Stomach (tissue), 8 donors: ENCODE measurements at regions not wholly inside any gene's neighbourhood (a gene's known extent, or its start where the extent isn't known, plus 50 kb on each side); places are given as distances from the start of the nearest gene placed in this dataset.
"Not testable (repeated sequence)": the region's sequence is repeated elsewhere in the genome, so short reads cannot be mapped to it uniquely, and the experiment has no call there.

ENCODE experiments used
- DNase-seq, 2 donors: peaks; one replicate each; pipeline versions ENCODE4 v3.0.0 to v3.0.0-alpha.2; 2013 to 2019
- H3K27ac ChIP-seq, 5 donors: fragments of 200-600 bp in 4 of 5; sonication (generic) in 4 of 5; one replicate each; pipeline ENCODE4 v1.5.1; 2013 to 2019; ENCODE audit warnings: mild to moderate bottlenecking in 1 of 5, moderate library complexity in 1 of 5
- H3K27me3 ChIP-seq, 3 donors: fragments of 200-600 bp; sonication (generic); one replicate each; pipeline ENCODE4 v1.5.1; 2017 to 2019; ENCODE audit warnings: mixed run types in 1 of 3
- H3K36me3 ChIP-seq, 4 donors: fragments of 200-600 bp; sonication (generic); 1 replicate in 3 of 4; 2 replicates in 1 of 4; pipeline ENCODE4 v1.5.1; 2016 to 2019
- H3K4me1 ChIP-seq, 4 donors: fragments of 200-600 bp; sonication (generic); one replicate each; pipeline ENCODE4 v1.5.1; 2016 to 2019
- H3K4me3 ChIP-seq, 4 donors: fragments of 200-600 bp; sonication (generic) in 3 of 4; one replicate each; pipeline ENCODE4 v1.5.1; 2016 to 2019; ENCODE audit warnings: mild to moderate bottlenecking in 1 of 4
- H3K9me3 ChIP-seq, 4 donors: fragments of 200-600 bp; sonication (generic); one replicate each; pipeline ENCODE4 v1.5.1; 2016 to 2019
- EP300 ChIP-seq: sonication (generic); formaldehyde crosslinking; IDR thresholded peaks from one replicate; pipeline ENCODE4 v1.6.1; 2017; ENCODE audit warnings: antibody characterized with exemption
- POLR2A ChIP-seq, 4 donors: fragments of 450-650 bp; IDR thresholded peaks; one replicate each; pipeline ENCODE4 v1.6.1; 2016; ENCODE audit warnings: antibody characterized with exemption in 4 of 4, control low read depth in 2 of 4, mild to moderate bottlenecking in 1 of 4, moderate library complexity in 1 of 4
- POLR2AphosphoS5 ChIP-seq, 3 donors: sonication (generic); formaldehyde crosslinking; IDR thresholded peaks; one replicate each; pipeline ENCODE4 v1.6.1; 2016; ENCODE audit warnings: antibody characterized with exemption in 3 of 3
- WGBS, 5 donors: extraction: QIAGEN DNeasy Blood & Tissue Kit in 3 of 5; methylation state at CpG; one replicate each; pipeline versions ENCODE4 v1.1.5 to v1.1.7; 2013 to 2018; 5-methylcytosine and 5-hydroxymethylcytosine counted together
- intact Hi-C: fragments of 100-400 bp; cut with DNase I; formaldehyde crosslinking; loops from one replicate; pipeline ENCODE4 v1.15.1; 2023; ENCODE audit warnings: low total_unique reads
- TF ChIP-seq, protein P1 (sequence below), 7 experiments: fragments of 450-650 bp in 4 of 7; fragments of 200-600 bp in 3 of 7; sonication (generic) in 3 of 7; IDR thresholded peaks; one replicate each; pipeline ENCODE4 v1.5.1; 2016 to 2019; ENCODE audit warnings: antibody characterized with exemption in 7 of 7, control low read depth in 2 of 7, mild to moderate bottlenecking in 1 of 7
- donor health status: healthy with polysubstance abuse.
- donor health status: Bipolar disorder and iron deficiency.
- donor health status: healthy.

DNA sequence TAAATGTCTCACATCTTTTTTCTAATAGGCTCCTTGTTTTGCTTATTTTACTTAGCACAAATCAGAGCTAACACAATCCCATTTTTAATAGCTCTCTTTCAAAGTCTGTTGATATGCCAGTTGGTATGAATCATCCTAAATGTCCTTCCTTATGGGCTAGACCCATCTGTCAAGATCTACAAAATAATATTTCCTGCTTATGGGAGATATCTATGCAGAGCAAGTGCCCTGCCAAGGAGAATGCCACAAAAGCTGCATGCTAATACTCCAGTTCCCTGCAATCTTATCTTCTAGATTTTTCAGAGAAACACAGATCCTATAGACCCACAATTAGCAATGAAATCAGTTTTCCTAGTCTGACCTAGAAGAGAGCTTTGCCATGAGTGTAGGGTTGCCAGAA lies 230.8 kb upstream of the NPVF start:
- intact Hi-C loops: no loop called here
- H3K36me3 ChIP-seq: no peaks in the 10 kb centered on the region
- no peak overlapping the region for H3K4me3 ChIP-seq
- no peak for DNase-seq
- peaks cover 9 to 37% (median 15%) of the 10 kb centered on the region in 4 donors for H3K4me1 ChIP-seq
- H3K27me3 ChIP-seq: no peaks in the 10 kb centered on the region
- no peaks in the 10 kb centered on the region for H3K9me3 ChIP-seq
- no peak overlapping the region for H3K27ac ChIP-seq
- TF ChIP-seq POLR2AphosphoS5 (IDR thresholded peaks at IDR 0.05) (no peak), EP300 (no peak), POLR2A (IDR thresholded peaks at IDR 0.05) (no peak)
- TF ChIP-seq, protein P1, sequence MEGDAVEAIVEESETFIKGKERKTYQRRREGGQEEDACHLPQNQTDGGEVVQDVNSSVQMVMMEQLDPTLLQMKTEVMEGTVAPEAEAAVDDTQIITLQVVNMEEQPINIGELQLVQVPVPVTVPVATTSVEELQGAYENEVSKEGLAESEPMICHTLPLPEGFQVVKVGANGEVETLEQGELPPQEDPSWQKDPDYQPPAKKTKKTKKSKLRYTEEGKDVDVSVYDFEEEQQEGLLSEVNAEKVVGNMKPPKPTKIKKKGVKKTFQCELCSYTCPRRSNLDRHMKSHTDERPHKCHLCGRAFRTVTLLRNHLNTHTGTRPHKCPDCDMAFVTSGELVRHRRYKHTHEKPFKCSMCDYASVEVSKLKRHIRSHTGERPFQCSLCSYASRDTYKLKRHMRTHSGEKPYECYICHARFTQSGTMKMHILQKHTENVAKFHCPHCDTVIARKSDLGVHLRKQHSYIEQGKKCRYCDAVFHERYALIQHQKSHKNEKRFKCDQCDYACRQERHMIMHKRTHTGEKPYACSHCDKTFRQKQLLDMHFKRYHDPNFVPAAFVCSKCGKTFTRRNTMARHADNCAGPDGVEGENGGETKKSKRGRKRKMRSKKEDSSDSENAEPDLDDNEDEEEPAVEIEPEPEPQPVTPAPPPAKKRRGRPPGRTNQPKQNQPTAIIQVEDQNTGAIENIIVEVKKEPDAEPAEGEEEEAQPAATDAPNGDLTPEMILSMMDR (IDR thresholded peaks at IDR 0.05): no peak

GRCh38 chr7:25460433-25460832 lies 232.1 kb upstream of the NPVF start:
- WGBS, 5 donors: 60 to 64% (median 61%) methylated on average over 5 of the region's 5 CpGs
- no peak overlapping the region for H3K4me3 ChIP-seq
- no peaks in the 10 kb centered on the region for H3K9me3 ChIP-seq
- DNase-seq: no peak
- intact Hi-C loops: no loop called here
- TF ChIP-seq, protein P1 (IDR thresholded peaks at IDR 0.05): no peak
- no peak for TF ChIP-seq POLR2AphosphoS5 (IDR thresholded peaks at IDR 0.05)
- no peak for TF ChIP-seq EP300
- no peak for TF ChIP-seq POLR2A (IDR thresholded peaks at IDR 0.05)
- H3K27me3 ChIP-seq: no peaks in the 10 kb centered on the region
- no peak overlapping the region for H3K27ac ChIP-seq
- peaks cover 5 to 25% (median 13%) of the 10 kb centered on the region in 4 donors for H3K4me1 ChIP-seq
- H3K36me3 ChIP-seq: no peaks in the 10 kb centered on the region

DNA sequence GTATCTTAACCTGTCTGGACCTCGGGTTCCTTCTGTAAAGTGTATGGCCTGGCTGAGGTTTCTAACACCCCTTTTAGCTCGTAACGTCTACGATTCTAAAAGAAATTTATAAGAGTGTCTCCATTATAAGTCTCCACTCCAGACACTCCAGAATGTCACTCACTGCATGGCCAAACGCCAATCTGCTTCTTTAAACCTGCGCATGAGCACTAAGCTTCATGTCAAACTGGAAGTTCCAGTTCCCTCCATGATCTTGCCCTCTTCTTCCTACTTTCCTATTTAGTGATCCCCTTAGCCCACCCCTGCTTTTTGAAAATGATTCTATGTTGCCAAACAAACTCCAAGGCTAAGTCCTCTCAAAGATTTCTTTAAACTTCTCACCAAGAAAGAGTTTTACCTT lies 241.4 kb upstream of the NPVF start:
- TF ChIP-seq EP300 (no peak), POLR2A (IDR thresholded peaks at IDR 0.05) (no peak), POLR2AphosphoS5 (IDR thresholded peaks at IDR 0.05) (no peak)
- TF ChIP-seq, protein P1 (IDR thresholded peaks at IDR 0.05): no peak
- 82 to 87% (median 83%) methylated on average over 6 of the region's 6 CpGs for WGBS, 5 donors

DNA sequence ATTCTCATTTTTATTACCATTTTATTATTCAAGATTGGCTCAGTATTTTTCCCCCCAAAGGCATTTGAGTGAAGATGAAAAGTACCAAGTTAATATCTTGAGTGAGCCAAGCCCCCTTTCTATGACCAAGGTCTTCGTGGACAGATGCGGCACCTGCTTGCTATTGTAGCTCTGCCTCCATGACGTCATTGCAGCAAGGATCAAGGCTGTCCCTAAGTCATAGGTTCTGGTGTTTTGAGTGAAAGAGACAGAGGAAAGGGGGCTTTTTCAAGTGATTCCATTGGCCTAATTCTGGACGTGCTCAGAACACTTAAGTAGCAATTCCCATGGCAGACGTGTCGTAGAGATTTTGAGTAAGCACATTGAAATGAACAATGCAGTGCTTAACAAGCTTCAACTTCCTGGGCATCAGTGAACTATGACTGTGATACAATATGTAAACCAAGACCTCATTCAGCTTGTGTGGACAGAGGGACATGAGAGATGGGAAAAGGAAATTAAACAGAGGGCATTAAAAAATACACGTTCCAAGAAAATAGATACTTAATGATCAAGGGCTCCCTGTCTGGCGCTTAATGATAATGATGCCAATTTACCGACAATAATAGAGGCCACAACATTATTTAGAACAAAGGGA lies 248.7 kb upstream of the NPVF start:
- intact Hi-C loops: no loop called here
- Histone ChIP-seq H3K27me3 (no peaks in the 10 kb centered on the region), H3K4me1 (no peaks in the 10 kb centered on the region), H3K27ac (no peak overlapping the region), H3K9me3 (no peaks in the 10 kb centered on the region), H3K36me3 (no peaks in the 10 kb centered on the region), H3K4me3 (no peak overlapping the region)
- 81 to 89% (median 85%) methylated on average over 9 of the region's 9 CpGs for WGBS, 5 donors
- no peak for DNase-seq
- no peak for TF ChIP-seq EP300
- TF ChIP-seq, protein P1 (IDR thresholded peaks at IDR 0.05): no peak
- no peak for TF ChIP-seq POLR2A (IDR thresholded peaks at IDR 0.05)
- TF ChIP-seq POLR2AphosphoS5 (IDR thresholded peaks at IDR 0.05): no peak

More for the DNA sequence above, 241.4 kb upstream of the NPVF start:
- no peak overlapping the region for H3K4me3 ChIP-seq
- no peak for DNase-seq
- H3K36me3 ChIP-seq: no peaks in the 10 kb centered on the region
- no peaks in the 10 kb centered on the region for H3K9me3 ChIP-seq
- no peaks in the 10 kb centered on the region for H3K4me1 ChIP-seq
- no peaks in the 10 kb centered on the region for H3K27me3 ChIP-seq
- no peak overlapping the region for H3K27ac ChIP-seq
- intact Hi-C loops: no loop called here

DNA sequence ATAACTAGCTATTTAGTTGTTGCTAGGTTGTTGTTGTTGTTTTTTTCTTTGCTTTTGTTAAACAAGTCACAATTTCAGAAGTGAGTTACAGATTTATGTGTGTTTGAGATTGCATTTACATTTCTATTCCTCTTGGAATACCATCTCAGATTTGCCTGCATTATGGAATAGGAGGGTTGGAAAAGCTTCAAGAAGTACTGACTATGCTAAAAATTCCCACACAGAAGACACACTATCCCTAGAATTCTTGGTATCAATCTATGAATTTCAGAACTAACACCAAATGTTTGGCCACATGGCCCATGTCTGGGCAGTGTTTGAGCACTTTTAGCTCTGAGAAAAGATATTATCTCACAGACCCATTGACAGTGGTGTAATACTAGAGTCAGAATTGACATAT lies 249.9 kb upstream of the NPVF start:
- H3K27ac ChIP-seq, intact Hi-C loops, H3K4me3 ChIP-seq, H3K4me1 ChIP-seq, H3K9me3 ChIP-seq, DNase-seq, H3K36me3 ChIP-seq, H3K27me3 ChIP-seq: not testable (repeated sequence)
